ENCODE measurements at regions not wholly inside any gene's neighbourhood (a gene's known extent, or its start where the extent isn't known, plus 50 kb on each side); places are given as distances from the start of the nearest gene placed in this dataset.
"Not testable (repeated sequence)": the region's sequence is repeated elsewhere in the genome, so short reads cannot be mapped to it uniquely, and the experiment has no call there.

DNA sequence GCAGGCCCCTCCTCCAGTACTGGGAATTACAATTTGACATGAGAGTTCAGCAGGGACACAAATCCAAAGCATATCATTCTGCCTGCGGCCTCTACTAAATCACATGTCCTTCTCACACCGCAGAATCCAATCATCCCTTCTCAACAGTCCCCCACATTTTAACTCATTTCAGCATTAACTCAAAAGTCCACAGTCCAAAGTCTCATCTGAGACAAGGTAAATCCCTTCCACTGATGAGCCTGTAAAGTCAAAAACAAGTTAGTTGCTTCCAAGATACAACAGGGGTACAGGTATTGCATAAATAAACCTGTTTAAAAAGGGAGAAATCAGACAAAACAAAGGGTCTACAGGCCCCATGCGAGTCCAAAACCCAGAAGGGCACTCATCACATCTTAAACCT is 64.0 kb downstream of the EBNA1BP2 start:
- no peak for DNase-seq

GRCh38 chr1:43107664-43108063 is 64.4 kb downstream of the EBNA1BP2 start:
- DNase-seq: no peak

- DNase-seq: no peak
Measured at GRCh38 chr1:43104027-43104763, 67.9 kb downstream of the EBNA1BP2 start.

DNA sequence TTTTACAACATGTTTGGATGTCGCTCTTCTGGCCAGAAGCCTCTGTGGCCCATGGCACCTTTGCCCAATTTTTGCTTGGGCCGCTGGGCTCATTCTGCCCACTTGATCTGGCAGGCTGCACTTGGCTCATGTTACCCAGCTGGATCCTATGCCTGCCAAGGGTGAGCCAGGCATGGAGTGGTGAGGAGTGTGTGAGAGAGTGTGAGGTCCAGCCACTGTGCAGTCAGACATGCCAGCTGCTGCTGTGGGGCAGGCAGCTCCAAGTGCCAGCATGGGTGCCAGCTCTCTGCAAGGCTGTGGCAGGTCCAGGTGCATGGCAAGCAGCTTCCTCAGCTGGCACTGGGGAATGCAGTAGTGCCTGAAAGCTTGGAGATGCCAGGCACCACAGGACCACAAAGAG is 71.0 kb downstream of the EBNA1BP2 start:
- no peak for DNase-seq

DNA sequence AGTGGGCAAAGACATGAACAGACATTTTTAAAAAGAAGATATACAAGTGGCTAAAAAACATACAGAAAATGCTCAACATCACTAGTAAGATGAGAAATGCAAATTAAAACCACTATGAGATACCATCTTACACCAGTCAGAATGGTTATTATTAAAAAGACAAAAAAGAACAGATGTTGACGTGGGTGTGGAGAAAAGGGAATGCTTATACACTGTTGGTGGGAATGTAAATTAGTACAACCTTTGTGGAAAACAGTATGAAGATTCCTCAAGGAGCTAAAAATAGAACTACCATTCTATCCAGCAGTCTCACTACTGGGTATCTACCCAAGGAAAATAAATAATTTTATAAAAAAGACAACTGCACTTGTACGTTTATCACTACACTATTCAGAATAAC is 73.9 kb downstream of the EBNA1BP2 start:
- no peak for DNase-seq

- DNase-seq: not testable (repeated sequence)
Measured at GRCh38 chr1:43096528-43096927, 75.6 kb downstream of the EBNA1BP2 start.

GRCh38 chr1:43090812-43091211 is 81.3 kb downstream of the EBNA1BP2 start:
- DNase-seq: not testable (repeated sequence)

DNA sequence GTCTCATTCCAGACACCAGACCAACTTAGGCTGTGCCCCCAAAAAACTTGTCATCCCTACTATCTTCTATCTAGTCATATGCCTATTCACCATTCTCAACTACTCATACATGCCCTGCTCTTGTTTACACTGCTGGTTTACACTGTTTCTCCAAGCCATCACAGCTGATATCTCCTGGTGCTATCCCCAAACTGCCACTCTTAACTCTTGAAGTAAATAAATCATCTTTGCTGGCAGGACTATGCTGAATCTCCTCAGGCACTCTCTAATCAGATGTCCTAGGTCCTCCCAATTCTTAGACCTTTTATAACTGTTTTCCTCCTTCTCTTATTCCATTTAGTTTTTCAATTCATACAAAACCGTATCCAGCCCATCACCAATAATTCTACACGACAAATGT is 81.9 kb downstream of the EBNA1BP2 start:
- not testable (repeated sequence) for DNase-seq

DNA sequence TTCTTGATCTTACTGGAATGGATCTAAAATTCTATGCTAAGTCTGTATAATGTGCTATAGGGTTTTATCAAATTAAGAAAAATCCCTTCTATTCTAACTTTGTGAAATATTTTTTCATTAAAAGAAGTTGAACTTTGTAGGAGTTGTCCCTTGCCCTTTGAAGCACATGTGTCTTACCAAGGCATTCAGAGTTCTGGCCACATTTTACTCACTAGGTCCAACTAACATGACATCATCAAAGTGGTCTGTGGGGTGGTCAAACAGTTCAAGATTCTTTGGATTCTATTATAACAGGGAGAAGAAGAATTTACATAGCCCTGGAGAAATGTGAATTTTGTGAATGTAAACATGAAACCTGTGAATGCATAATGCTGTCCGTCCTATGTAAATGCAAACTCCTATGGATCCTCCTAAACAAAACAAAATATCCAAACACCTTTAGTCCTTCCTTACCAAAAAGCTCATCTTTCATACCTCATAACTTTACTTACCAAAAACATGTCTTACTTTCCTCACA is 88.7 kb downstream of the EBNA1BP2 start:
- DNase-seq: no peak

DNA sequence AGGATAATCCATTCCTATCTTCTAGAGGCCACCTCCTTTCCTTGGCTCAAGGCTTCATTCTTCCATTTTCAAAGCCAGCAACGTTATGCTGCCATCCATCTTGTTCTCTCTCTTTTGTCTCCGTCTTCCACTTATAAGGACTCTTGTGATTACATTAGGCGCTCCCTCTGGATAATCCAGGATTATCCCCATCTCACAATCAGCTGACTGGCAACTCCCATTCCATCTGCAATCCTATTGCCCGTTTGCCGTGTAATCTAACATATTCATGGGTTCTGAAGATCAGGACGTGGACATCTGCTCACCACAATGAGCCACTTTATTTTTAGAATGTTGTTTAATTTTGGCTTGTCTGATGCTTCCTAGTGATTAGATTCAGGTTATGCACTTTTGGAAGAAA is 89.3 kb downstream of the EBNA1BP2 start:
- DNase-seq: no peak

- DNase-seq: no peak
Measured at GRCh38 chr1:43077273-43077672, 94.8 kb downstream of the EBNA1BP2 start.

GRCh38 chr1:43074709-43075108 is 97.4 kb downstream of the EBNA1BP2 start:
- DNase-seq: no peak

DNA sequence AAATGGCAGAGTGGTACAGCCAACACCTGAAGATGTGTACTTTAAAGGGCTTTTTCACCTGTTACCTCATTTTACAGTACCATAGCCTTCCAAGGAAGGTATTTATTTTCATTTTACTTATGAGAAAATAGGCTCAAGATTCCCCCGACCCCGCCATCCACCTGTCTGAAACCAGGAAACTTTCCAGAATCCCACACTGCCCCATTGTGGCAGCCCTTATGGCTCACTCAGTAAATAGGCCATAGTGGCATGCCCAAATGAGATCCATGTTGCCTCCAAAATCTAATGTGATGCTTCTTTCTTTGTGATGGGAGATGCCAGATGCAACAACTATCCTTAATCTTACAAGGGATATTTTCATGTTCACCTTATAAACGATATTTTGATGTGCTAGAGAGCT is 97.8 kb downstream of the EBNA1BP2 start:
- DNase-seq: no peak

- DNase-seq: peak; percentile 75
Measured at GRCh38 chr1:43073490-43074230, 98.4 kb downstream of the EBNA1BP2 start.

DNA sequence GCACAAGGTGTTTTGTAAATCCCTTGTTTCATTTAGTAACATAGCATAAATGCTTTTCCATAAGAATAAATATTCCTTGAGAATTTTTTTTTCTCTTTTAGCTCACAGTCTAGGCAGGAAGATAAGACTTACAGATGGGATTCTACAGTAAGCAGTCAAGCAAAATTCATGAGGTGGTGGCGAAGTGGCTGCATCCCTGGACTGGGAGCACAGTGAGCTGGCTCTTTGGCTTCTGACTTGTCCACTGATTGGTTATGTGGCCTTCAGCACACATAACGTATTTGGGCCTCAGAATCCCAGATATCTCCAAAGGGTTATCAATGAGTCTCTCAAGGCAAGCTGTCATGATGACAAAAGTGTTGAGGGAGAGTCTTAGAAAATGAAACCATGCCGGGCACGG is 99.8 kb downstream of the EBNA1BP2 start:
- no peak for DNase-seq

DNA sequence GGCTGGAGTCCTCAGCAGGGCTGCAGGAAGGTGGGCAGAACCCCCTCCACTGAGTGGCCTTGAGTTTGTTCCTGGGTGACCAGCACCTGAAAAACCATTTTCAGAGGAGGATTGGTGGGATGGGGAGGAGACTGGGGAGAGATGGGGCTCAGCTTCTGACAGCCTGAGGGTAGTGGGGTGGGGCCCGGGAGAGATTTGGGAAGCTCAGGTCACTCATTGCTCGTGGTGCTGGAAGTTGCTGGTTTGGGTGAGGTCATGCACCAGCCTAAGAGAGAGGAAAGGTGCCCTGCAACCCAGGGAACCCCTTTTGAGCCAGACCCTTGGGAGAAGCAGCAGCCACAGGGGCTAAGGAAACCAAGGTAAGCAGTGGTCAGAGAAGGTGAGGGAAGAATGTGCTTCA is 100.8 kb downstream of the EBNA1BP2 start:
- no peak for DNase-seq

DNA sequence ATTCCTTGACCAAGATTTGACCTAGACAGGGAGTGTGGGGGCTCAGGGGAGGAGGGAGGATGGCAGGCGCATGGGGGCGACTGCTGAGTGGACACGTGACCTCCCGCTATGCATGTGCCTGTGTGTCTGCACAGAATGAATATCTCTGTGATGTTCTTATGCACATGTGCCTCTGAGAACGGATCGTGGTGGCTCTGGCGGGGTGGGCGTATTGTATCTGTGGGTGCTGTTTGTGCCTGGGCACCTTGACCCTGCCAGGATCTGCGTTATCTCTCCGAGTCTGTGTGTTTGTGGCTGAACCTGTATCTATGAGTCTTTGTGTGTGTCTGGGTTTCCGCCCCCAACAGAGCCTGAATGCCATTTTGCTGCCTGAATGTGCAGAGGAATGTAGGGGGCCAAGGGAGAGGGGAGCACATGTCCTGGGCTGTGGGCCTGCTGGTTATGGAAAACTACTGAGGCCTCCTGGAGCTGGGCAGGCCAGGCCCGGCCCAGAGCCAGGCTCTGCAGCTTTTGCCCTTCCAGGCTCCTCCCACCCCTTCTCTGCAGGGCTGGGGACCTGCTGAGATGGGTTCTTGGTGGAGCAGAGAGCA is 102.5 kb downstream of the EBNA1BP2 start:
- no peak for DNase-seq

DNA sequence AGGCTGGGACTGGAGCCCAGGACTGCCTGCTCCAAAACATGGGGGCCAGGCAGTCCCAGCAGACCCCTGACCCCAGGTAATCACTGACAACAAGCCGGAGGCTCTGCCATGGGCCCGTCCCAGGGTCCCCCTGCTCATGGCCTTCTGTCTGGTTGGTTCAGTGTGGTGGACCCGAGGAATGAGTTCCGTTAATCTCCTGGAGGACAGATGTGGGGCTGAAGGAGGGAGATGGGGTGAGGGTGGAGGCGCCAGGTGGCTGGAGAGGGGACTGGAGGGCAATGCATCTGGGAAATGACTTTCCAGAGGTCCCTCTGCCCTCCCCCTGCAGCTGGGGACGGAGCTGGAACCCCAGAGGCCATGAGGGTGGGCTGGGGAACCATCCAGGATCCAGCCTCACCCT is 103.2 kb downstream of the EBNA1BP2 start:
- no peak for DNase-seq

DNA sequence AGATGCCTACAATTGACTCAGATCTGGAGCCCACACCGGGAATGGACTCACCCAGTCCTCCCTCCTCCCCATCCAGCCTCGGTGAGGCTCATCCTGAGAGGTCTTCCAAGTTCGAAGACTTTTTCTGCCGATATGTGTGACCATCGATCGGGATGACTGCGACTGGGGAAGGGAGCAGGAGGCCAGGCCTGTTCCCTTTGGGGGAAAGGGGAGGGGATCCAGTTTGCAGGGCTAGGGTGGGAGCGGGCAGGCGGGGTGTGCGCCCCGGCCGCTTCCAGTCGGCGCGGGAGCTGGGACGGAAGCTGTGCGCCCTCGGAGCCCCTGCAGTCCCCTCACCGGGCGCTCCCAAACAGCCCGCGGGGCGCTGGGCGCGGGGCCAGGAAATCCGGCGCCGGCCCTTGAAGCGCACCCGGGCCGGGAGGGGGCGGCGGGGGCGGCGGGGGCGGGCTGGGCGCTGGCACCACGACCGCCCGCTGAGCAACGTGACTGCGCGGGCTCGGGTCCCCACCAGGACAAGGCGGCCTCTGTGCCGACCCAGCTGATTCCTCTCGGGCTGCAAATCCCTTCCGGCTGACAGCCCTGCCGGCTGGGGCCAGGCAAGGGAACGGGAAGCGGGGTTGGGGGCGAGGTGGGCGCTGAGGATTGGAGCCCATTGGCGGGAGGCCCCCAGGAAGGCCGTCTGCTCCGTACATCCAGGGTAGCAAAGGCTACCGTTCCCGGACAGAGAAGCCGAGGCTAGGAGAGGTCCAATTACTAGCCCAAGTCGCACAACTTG is 103.9 kb downstream of the EBNA1BP2 start:
- no peak for DNase-seq

- DNase-seq: no peak
Measured at GRCh38 chr1:43067233-43067745, 104.8 kb downstream of the EBNA1BP2 start.

- DNase-seq: no peak
Measured at GRCh38 chr1:43066578-43066977, 105.5 kb downstream of the EBNA1BP2 start.

- DNase-seq: no peak
Measured at GRCh38 chr1:43065616-43066399, 106.3 kb downstream of the EBNA1BP2 start.

Measured in activated CD8-positive, alpha-beta memory T cell treated with anti-CD3 and anti-CD28 coated beads, Interleukin-2, amount 50 U/mL, for 4 hours (primary cell).